RPMI7951 (cell line): ENCODE measurements at regions not wholly inside any gene's neighbourhood (a gene's known extent, or its start where the extent isn't known, plus 50 kb on each side); places are given as distances from the start of the nearest gene placed in this dataset.

Source experiments
- DNase-seq: peaks from one replicate; pipeline ENCODE4 v3.0.0-alpha.2; 2012; ENCODE audit warnings: low read depth

DNA sequence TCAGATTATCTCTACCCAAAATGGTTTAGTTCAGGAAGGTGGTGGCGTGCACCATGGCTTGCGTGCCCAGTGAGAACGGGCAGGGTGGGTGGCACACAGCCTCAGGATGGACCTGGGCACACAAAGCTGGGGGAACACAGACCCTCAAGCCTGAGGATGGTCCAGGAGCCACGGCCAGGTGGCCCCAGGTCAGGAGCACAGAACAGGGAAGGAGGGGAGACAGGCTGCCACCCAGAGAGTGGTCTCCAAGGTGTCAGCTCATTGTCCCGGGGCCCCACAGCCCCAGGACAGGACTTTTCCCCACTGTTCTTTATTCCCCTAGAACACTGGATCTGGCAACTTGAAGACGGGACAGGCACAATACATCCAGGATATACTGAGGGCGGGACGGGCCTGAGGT, 75.6 kb upstream of the MGMT start:
- DNase-seq: no peak

DNA sequence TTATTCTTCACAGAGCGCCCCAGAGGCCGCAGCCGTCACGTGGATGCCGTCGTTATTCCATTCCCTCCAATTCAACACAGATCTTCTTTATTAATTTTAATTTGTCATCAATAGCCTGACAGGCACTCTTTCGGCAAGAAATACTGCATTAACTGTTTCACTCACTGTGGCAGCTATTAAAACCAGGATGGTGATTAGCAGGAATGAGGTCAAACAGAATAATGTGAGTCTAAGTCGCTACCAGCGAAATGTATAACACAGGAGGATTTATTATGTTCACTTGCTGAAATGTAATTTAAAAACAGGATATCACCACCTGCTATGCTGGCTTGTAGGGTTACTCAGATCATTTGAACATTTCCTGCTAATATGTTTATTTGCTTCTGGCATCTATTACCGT, 74.2 kb upstream of the MGMT start:
- DNase-seq: no peak

DNA sequence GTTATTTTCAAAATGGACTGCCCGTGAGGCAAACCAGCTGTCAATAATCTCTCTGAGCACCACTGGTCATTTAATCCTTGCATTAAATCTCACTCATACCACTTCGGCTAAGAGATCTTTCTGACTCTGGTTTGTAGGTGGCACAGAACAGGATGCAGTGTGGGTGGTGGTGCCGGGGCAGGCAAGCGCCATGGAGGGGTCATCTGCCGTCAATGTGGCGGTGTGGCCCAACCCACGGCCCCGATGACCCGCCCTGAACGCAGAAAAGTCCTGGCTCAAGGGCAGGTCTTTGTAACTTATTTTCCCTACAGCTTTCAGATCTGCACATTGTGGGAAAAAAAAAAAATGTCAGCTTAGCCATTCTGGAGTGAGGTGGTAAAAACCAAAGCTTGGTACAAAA, 73.2 kb upstream of the MGMT start:
- DNase-seq: no peak

DNA sequence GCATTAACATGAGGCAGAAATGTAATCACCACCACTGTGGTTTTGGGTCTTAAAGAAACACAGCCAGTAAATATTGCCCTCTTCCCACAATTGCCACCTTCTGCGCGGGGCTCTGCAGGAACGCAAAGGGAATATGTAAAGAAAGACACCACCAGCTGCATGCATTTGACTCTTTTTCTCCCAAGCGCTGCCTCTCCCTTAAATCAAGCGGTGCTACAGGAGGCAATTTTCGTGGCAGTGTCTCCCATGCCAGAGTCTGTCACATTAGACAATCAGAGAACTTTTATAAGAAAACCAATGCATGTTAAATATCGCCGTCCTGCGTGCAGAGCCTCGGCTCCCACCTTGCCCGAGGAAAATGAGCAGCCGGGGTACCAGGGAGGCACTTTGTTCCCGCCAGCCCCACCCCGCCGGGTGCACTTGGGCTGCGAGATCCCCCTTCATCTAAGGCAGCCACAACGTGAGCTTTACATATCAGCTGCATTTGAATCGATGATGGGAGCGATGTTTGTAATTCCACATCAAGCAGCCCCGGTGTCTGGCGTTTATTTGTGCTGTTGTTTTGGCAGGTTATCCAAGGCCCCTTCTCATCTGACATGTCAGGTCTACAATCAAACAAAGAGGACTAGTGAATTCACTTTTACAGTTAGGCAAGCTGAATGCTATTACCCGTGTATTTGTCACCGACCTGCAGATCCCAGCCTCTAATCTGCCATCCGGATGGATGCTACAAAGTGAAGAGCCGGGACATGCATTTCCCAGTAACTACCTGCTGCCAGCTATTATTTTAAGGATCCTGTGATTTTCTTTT, 72.3 kb upstream of the MGMT start:
- no peak for DNase-seq

DNA sequence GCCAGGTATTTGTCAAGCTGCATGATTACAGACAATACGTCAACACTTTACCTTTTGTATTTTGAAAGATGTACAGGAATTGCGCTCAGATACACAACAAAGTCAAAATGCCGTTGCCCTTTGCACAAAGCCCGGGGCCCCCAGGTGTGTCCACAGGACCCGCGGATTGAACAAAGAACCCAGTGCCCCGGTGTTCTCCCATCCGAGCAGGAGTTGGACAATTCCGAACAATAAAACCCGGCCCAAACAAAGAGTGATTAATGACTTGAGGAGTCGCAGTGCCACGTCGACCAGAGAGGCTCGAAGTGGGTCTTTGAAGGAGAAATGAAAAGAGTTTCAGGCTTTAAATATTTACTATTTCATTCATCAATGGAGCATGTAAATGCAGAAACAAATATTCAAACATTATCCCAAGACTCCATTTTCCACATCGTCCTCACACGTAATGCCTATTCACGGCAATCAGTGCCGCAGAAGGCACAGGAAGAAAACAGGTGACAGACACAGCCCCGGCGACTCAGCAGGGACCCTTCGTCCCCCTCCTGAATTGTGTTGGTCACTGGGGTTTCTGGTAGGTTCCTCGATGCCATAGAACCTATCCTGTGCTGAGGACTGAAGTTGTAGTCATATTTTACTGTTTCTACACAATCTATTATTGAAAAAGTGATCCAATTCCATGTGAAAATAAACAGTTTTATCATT, 70.9 kb upstream of the MGMT start:
- DNase-seq: no peak

DNA sequence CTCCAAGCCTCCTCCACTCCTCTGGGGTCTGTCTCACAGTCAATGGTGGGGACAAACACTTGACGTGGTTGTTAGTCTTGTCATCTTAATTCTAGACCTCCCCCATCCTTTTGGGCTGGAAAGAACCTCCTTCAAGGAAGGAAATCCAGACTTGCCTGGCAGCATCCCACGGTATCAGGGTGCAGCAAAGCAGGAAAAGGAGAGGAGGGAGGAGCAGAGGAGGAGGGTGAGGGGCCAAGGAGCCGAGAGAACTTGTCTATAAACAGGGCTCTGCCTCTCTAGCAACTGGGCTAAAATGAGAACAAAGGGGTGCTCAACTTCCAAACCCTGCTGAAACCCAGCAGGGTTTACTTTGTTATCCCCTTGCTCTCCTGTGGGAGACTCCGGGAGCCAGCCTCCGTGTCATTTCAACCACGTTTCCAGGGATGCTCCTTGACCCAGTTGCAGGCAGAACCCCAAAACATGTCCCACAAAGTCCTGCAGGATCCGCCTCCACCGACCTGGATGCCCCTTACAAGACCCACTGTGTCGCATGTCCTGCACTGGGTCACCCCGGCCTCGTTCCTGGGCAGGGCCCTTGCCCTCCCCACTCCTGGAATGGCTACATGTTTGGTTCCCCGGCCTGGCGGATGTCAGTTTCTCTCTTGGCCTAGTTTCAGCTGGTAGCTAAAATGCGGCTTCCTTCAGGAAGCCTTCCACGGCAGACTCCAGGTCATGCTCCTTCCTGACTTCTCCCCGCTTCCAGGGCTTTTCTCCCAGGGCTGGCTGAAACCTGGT, 69.7 kb upstream of the MGMT start:
- no peak for DNase-seq

DNA sequence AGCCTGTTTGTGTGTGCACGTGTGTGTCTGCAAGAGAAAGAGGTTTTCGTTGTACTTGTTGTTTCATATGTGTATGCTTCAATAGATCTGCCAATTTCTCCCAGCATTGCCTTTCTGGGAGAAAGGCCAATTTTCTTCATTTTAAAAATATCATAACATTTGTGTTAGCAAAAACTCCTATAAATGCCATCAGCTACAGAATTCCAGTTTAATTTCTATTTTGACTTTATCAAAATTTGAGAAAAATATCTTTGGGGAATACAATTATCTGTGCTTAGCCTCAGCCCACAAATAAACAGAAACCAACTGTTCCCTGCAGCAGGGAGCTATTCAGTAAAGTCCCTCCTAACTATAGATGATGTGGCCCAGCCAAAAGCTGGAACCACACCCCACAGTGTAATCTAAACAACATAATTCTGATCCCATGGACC, 68.3 kb upstream of the MGMT start:
- no peak for DNase-seq

DNA sequence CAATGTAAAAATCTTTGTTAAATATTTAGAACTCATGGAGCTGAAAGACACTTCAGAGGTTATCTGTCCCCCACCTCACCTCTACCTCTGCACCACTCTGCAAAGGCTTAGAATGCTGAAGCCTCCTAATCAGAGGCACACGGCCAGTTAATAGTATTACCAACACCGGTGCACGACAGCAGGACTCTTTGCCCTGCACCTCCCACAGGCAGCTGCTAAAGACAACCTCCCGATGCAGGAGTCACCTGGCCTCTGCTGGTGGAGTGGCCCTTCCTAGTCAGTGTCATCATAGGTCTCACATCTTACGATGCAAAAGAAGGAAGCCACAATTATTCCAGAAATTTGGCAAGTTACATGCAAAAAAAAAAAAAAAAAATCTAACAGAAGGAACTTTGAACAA, 66.6 kb upstream of the MGMT start:
- DNase-seq: no peak

DNA sequence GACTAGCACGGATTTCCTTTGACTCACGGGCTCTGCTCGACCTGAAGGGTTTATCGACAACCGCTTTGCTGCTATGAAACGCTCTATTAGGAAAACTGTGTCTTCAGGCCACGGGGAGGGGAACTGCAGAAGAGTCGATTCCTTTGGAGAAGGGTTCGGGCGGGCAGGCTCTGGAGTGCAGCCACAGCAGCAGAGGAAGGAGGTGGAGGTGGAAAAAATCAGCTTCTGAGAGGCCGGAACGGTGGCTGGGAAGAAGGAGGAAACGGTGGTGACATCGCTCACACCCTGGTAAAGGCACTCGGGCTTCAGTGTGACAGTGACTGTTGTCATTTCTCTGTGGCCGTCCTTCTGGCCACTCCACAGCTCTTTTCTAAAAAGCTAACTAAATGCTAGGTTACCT, 64.6 kb upstream of the MGMT start:
- no peak for DNase-seq

DNA sequence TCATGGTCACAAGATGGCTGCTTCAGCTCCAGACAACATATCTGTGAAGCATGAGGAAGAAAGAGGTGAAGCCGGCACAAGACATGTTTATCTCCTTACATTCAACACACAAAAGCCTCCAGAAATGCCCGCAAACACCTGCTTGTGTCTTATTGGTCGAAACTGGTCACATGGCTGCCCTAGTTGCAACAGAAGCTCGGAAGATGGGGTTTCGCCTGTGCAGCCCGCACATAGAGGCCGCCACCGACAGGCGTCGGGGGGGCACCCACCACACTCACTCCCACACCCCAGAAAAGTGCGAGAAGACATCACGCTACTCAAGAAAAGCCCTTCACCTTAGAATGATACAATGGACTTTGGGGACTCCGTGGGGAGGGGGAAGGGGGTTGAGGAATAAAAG, 63.0 kb upstream of the MGMT start:
- no peak for DNase-seq

DNA sequence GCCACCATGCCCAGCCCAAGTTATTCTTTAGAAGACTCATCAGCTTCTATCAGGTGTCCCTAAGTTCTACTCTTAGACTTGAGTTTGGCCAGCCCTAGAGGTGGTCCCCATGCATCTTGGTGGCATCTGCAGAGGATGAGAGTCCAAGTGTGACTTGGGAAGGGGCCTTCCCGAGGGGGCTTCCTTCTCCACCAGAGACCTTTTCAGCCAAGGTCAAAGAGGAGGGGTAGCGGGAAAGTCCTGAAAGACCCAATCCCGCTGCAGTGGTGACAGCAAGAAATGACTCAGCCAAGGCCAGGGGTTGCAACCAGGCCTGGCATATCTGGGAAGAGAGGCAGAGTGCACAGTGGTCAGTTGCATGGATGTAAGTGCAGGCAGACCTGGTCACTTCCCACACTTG, 61.7 kb upstream of the MGMT start:
- no peak for DNase-seq

DNA sequence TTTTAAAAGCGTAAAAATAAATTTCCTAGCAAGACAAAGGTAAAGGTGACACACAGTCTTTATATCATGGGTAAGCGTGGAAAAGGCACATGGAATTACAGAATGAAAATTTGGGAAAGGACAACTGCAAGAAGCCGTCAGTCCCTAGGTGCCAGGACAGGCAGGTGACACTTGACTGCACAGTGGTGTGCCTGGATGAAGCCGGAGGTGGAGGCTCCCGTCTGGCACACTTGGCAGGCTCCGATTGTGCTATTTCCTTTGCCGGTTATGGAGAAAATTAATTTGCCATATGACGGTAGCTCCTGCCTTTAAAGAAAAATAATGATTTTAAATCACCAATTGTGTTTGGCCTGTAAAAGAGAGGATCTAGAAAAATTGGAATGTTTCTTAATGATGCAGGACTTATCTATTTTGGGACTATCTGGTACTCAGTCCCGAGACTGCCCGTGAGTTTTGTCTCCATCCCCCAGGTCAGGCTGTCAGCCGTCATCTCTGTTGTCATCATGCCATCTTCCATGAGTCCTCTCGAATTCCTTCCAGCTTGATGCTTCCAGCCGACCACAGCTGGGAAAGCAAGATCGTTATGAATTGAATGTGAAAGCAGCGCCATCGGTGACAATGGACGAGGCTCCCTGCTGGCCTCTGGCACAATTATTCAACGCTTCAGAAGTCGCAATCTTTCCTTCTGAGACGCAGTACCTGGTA, 56.2 kb upstream of the MGMT start:
- DNase-seq: no peak

DNA sequence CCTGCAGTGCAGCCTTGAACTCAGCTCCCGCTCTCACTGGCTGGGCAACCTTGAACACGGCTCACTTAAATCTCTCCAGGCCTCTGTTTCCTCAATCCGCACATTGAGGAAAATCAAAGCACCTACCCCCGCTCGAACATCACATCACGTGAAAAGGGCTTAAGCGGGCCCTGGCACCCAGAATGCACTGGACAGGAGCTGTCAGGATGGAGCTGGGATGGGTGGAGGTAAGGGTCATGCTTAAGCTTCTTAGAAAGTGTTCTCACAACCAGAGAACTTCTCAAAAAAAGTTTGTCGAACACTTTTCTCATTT, 55.7 kb upstream of the MGMT start:
- no peak for DNase-seq

DNA sequence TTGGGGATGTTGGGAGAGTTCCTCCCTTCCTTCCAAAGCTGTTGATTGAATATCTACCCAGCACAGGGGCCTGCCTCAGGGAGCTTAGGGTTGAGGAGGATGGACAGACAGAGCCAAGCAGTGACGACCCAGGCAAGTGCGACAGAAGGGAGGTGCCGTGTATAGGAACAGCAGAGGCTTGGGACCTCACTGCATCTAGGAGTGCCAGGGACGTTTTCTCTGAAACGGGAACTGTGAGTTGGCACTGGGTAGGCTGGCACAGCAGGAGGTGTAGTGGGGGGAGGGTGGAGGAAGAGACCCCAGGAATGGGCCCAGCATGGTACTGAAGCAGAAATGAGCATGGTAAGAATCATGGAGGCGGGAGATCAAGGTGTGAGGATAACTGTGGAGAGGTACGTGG, 55.3 kb upstream of the MGMT start:
- no peak for DNase-seq

DNA sequence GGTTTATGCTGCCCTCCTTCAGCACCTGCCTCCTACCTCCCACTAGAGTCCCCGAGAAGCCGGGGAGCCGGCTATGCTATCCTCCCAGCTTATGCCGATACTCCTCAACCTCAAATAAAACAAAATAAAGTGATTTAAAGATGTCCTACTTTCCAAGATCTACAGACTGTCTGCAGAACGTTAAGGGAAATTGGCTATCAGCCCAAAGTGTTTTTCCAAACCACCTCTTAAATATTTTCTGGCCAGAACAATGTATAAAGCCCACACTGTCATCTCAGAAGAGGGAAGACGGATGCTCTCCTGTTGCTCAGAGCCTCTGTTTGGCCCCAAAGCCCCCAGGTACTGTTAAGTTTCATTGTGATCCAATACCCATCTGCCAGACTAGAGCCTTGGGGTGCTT, 54.0 kb upstream of the MGMT start:
- no peak for DNase-seq

DNA sequence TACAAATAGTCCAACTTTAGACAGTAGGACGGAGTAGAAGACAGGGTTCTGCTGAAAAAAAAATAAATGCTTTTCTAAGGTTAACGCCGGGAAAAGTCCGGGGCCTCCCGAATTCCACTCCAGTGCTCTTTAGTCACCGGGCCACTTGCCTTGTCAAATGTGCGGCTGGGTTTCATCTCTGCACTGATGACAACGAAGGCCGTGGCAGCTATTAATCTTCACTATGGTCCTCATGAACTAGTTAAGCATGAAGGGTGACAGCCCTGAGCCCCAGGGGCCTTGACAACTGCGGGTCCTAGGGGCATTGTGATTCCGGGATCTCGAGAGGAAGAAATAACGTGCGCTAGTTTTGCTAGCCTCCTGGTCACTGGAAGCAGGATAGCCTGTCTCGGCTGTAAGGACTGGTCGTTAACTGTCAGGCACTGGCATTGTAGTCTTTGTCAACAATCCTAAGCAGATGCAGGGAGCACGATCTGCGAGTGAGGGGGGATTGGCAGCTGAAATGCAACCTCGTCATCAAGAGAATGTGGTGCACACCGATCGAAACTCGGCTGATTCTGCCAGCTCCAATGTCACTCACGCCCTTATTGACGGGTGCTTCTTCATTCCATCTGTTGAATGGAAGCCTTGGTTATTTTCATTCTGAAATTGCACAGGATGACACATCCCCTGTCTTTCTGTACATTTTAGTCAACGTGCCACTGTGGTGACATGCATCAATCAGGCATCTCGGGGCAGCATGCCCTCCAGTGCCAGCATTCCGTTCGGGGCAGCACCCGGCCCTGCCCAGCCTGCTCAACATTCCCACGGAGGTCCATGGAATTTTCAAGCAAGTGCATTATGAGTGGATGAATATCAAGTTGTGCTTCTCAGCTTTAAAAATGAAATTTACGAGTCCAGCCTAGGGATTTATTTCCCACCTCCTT, 51.6 kb upstream of the MGMT start:
- no peak for DNase-seq

DNA sequence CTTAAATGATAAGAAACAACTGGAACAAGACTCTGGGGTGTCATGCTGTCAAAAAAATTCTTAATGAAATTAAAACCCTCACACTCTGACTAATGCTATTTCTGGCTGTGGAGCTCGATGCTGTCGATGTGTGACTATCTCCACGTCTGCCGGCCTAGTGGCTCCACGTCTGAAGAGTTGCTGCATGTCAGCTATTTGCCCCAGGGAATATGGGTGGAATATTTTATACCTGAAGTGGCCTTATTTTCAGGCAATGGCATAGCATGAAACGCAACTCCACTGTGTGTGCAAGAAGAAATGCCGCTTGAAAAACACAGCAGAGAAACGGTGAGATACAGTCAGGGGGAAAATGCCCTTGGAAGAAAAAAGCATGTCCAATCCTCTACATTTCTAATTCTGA, 50.9 kb upstream of the MGMT start:
- DNase-seq: no peak

DNA sequence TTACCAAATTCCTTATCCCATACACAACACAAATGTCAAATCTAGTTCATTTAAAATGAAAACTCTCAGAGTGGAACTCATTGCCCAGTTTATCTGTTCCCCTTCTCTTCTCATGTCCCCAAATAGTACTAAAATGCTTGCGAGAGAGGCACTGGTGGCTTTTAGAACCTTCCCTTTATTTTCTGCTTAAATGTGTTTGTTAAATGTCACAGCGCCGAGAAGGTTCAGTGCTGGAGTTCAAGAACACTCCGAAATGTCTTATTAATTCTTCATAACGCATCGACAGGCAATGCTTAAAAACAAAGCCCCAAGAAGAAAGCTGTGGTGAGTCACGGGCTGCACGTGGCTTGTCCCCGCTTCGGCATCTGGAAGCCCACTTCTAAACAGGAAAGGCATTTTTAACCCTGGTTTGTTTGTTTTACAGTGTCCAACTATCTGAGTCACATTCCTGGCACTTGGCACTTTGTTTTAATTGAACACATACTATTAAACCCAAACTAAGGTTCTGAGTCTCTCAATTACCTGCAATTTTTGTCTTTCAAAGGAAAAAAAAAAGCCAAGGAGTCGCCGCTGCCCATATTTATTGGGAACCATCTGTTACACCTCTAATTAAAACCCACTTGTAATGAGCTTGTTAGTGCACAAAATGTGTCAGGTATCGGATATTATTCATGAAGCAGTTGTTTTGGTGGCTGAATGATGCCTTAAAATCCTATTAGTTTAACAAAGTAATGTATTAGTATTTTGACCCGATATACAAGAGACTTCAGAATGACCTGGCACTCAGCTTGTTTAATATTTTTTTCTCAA, 49.9 kb upstream of the MGMT start:
- DNase-seq: peak; percentile 31
